ENCODE measurements at regions not wholly inside any gene's neighbourhood (a gene's known extent, or its start where the extent isn't known, plus 50 kb on each side); places are given as distances from the start of the nearest gene placed in this dataset.

GRCh38 chrX:5528057-5528456 is 700.6 kb downstream of the NLGN4X start:
- TF ChIP-seq POLR2AphosphoS5 (IDR thresholded peaks at IDR 0.05; ENCODE audit: low read depth, low read length) (no peak), REST (IDR thresholded peaks at IDR 0.05; ENCODE audit: insufficient read depth in 1 of 2, low read depth in 2 of 2, low read length in 2 of 2) (no peak), TAF1 (IDR thresholded peaks at IDR 0.05; ENCODE audit: borderline replicate concordance, insufficient read depth, low read length) (no peak), SIN3A (IDR thresholded peaks at IDR 0.05; ENCODE audit: borderline replicate concordance, insufficient read depth, low read length) (no peak), FOXP2 (optimal IDR thresholded peaks at IDR 0.05; ENCODE audit: borderline replicate concordance, extremely low read depth, extremely low read length, insufficient read depth) (no peak)

GRCh38 chrX:5526191-5526590 is 702.5 kb downstream of the NLGN4X start:
- no peak for TF ChIP-seq FOXP2 (optimal IDR thresholded peaks at IDR 0.05; ENCODE audit: borderline replicate concordance, extremely low read depth, extremely low read length, insufficient read depth)

- no peak for TF ChIP-seq REST (IDR thresholded peaks at IDR 0.05; ENCODE audit: insufficient read depth in 1 of 2, low read depth in 2 of 2, low read length in 2 of 2)
- TF ChIP-seq TAF1 (IDR thresholded peaks at IDR 0.05; ENCODE audit: borderline replicate concordance, insufficient read depth, low read length): no peak
- TF ChIP-seq SIN3A (IDR thresholded peaks at IDR 0.05; ENCODE audit: borderline replicate concordance, insufficient read depth, low read length): no peak
- no peak for TF ChIP-seq POLR2AphosphoS5 (IDR thresholded peaks at IDR 0.05; ENCODE audit: low read depth, low read length)
- TF ChIP-seq FOXP2 (optimal IDR thresholded peaks at IDR 0.05; ENCODE audit: borderline replicate concordance, extremely low read depth, extremely low read length, insufficient read depth): no peak
These were observed 737.7 kb downstream of the NLGN4X start for GRCh38 chrX:5490786-5491563.

GRCh38 chrX:5474282-5474681 is 754.4 kb downstream of the NLGN4X start:
- no peak for TF ChIP-seq FOXP2 (optimal IDR thresholded peaks at IDR 0.05; ENCODE audit: borderline replicate concordance, extremely low read depth, extremely low read length, insufficient read depth)
- TF ChIP-seq REST (IDR thresholded peaks at IDR 0.05; ENCODE audit: insufficient read depth in 1 of 2, low read depth in 2 of 2, low read length in 2 of 2): no peak
- no peak for TF ChIP-seq TAF1 (IDR thresholded peaks at IDR 0.05; ENCODE audit: borderline replicate concordance, insufficient read depth, low read length)
- TF ChIP-seq POLR2AphosphoS5 (IDR thresholded peaks at IDR 0.05; ENCODE audit: low read depth, low read length): no peak

GRCh38 chrX:5458300-5458842 is 770.3 kb downstream of the NLGN4X start:
- TF ChIP-seq TAF1 (IDR thresholded peaks at IDR 0.05; ENCODE audit: borderline replicate concordance, insufficient read depth, low read length) (no peak), POLR2AphosphoS5 (IDR thresholded peaks at IDR 0.05; ENCODE audit: low read depth, low read length) (no peak), REST (IDR thresholded peaks at IDR 0.05; ENCODE audit: insufficient read depth in 1 of 2, low read depth in 2 of 2, low read length in 2 of 2) (no peak), FOXP2 (optimal IDR thresholded peaks at IDR 0.05; ENCODE audit: borderline replicate concordance, extremely low read depth, extremely low read length, insufficient read depth) (no peak), SIN3A (IDR thresholded peaks at IDR 0.05; ENCODE audit: borderline replicate concordance, insufficient read depth, low read length) (no peak)

Measured in PFSK-1 (cell line).